ENCODE measurements at regions not wholly inside any gene's neighbourhood (a gene's known extent, or its start where the extent isn't known, plus 50 kb on each side); places are given as distances from the start of the nearest gene placed in this dataset.
"Not testable (repeated sequence)": the region's sequence is repeated elsewhere in the genome, so short reads cannot be mapped to it uniquely, and the experiment has no call there.

- TF ChIP-seq CTCF (conservative IDR thresholded peaks at IDR 0.05) = no peak
- H3K27me3 Mint-ChIP-seq = no peaks in the 10 kb centered on the region
- no peaks in the 10 kb centered on the region for H3K36me3 Mint-ChIP-seq
- no peaks in the 10 kb centered on the region for H3K4me1 Mint-ChIP-seq (ENCODE audit: unreplicated experiment)
- H3K27ac Mint-ChIP-seq = no peak overlapping the region
- H3K9me3 Mint-ChIP-seq = peaks cover 7% of the 10 kb centered on the region
- no peak overlapping the region for H3K4me3 Mint-ChIP-seq
- DNase-seq (ENCODE audit: extremely low spot score, unreplicated experiment) = no peak
Measured at GRCh38 chr4:75422998-75423397, 91.2 kb downstream of the RCHY1 start.

- Mint-ChIP-seq H3K27me3 (peaks cover 6% of the 10 kb centered on the region), H3K4me1 (ENCODE audit: unreplicated experiment) (no peaks in the 10 kb centered on the region), H3K27ac (no peak overlapping the region), H3K4me3 (no peak overlapping the region), H3K9me3 (no peaks in the 10 kb centered on the region), H3K36me3 (no peaks in the 10 kb centered on the region)
- no peak for DNase-seq (ENCODE audit: extremely low spot score, unreplicated experiment)
- TF ChIP-seq CTCF (conservative IDR thresholded peaks at IDR 0.05) = no peak
Measured at GRCh38 chr4:75412746-75413145, 101.5 kb downstream of the RCHY1 start.

GRCh38 chr4:75398501-75398900 lies 115.7 kb downstream of the RCHY1 start:
- Mint-ChIP-seq H3K4me1 (ENCODE audit: unreplicated experiment) (no peaks in the 10 kb centered on the region), H3K9me3 (peaks cover 3% of the 10 kb centered on the region), H3K36me3 (no peaks in the 10 kb centered on the region), H3K4me3 (no peak overlapping the region), H3K27me3 (peaks cover 11% of the 10 kb centered on the region), H3K27ac (no peak overlapping the region)
- no peak for TF ChIP-seq CTCF (conservative IDR thresholded peaks at IDR 0.05)
- no peak for DNase-seq (ENCODE audit: extremely low spot score, unreplicated experiment)

- Mint-ChIP-seq H3K4me1 (ENCODE audit: unreplicated experiment) (no peaks in the 10 kb centered on the region), H3K36me3 (no peaks in the 10 kb centered on the region), H3K9me3 (no peaks in the 10 kb centered on the region), H3K27me3 (peaks cover 14% of the 10 kb centered on the region), H3K27ac (no peak overlapping the region), H3K4me3 (no peak overlapping the region)
- DNase-seq (ENCODE audit: extremely low spot score, unreplicated experiment) = no peak
- no peak for TF ChIP-seq CTCF (conservative IDR thresholded peaks at IDR 0.05)
Measured at GRCh38 chr4:75391489-75392166, 122.6 kb downstream of the RCHY1 start.

- DNase-seq (ENCODE audit: extremely low spot score, unreplicated experiment); H3K9me3 Mint-ChIP-seq; H3K4me1 Mint-ChIP-seq (ENCODE audit: unreplicated experiment); H3K27me3 Mint-ChIP-seq; H3K27ac Mint-ChIP-seq; H3K36me3 Mint-ChIP-seq; H3K4me3 Mint-ChIP-seq: not testable (repeated sequence)
Measured at GRCh38 chr4:75386426-75386825, 127.8 kb downstream of the RCHY1 start.

GRCh38 chr4:75385106-75385505 lies 129.1 kb downstream of the RCHY1 start:
- Mint-ChIP-seq H3K36me3 (no peaks in the 10 kb centered on the region), H3K9me3 (peaks cover 4% of the 10 kb centered on the region), H3K4me1 (ENCODE audit: unreplicated experiment) (no peaks in the 10 kb centered on the region), H3K27me3 (no peaks in the 10 kb centered on the region), H3K27ac (no peak overlapping the region), H3K4me3 (no peak overlapping the region)
- no peak for TF ChIP-seq CTCF (conservative IDR thresholded peaks at IDR 0.05)
- DNase-seq (ENCODE audit: extremely low spot score, unreplicated experiment) = no peak
